Mammary epithelial cell (primary cell): ENCODE measurements at regions not wholly inside any gene's neighbourhood (a gene's known extent, or its start where the extent isn't known, plus 50 kb on each side); places are given as distances from the start of the nearest gene placed in this dataset.

Experiments
- EZH2 ChIP-seq: IDR thresholded peaks from 2 replicates; pipeline ENCODE4 v1.6.1; 2012; ENCODE audit warnings: low read length, inconsistent platforms, borderline replicate concordance
- TF ChIP-seq, protein P1 (sequence below), 2 donors: IDR thresholded peaks in 1 of 2; conservative IDR thresholded peaks in 1 of 2; 2 replicates each; pipeline ENCODE4 v1.5.1; 2011 to 2012; ENCODE audit warnings: inconsistent platforms in 2 of 2, low read length in 2 of 2, mild to moderate bottlenecking in 2 of 2, control low read depth in 1 of 2, low read depth in 1 of 2; ENCODE audit not compliant: insufficient read depth in 1 of 2; ENCODE audit errors: extremely low read depth in 1 of 2

DNA sequence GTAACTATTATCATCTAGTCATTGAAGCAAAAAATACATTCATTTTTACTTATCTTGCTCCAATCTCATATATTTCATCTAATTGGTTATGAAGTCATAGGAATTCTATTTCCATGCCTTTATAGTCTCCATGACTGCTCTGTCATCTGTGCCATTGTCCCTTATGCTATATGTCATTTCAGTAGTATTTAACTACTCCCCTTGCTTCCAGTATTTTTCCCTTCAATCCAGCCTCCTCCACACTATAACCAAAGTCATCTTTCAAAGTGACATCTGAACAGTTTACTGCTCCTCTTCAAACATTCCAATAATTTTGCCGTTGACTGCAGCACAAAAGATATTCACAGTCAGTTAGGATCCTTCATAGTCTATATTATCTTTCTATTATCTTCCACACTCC lies 216.6 kb upstream of the HS3ST5 start:
- TF ChIP-seq, protein P1, sequence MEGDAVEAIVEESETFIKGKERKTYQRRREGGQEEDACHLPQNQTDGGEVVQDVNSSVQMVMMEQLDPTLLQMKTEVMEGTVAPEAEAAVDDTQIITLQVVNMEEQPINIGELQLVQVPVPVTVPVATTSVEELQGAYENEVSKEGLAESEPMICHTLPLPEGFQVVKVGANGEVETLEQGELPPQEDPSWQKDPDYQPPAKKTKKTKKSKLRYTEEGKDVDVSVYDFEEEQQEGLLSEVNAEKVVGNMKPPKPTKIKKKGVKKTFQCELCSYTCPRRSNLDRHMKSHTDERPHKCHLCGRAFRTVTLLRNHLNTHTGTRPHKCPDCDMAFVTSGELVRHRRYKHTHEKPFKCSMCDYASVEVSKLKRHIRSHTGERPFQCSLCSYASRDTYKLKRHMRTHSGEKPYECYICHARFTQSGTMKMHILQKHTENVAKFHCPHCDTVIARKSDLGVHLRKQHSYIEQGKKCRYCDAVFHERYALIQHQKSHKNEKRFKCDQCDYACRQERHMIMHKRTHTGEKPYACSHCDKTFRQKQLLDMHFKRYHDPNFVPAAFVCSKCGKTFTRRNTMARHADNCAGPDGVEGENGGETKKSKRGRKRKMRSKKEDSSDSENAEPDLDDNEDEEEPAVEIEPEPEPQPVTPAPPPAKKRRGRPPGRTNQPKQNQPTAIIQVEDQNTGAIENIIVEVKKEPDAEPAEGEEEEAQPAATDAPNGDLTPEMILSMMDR (conservative IDR thresholded peaks at IDR 0.05 in 1 of 2, IDR thresholded peaks at IDR 0.05 in 1 of 2; ENCODE audit: extremely low read depth in 1 of 2, insufficient read depth in 1 of 2, low read depth in 1 of 2, low read length in 2 of 2): no peak
- no peak for TF ChIP-seq EZH2
